Vagina (tissue), 2 donors: ENCODE measurements at regions not wholly inside any gene's neighbourhood (a gene's known extent, or its start where the extent isn't known, plus 50 kb on each side); places are given as distances from the start of the nearest gene placed in this dataset.

Experiments used
- POLR2AphosphoS5 ChIP-seq, 2 donors: sonication (generic); formaldehyde crosslinking; IDR thresholded peaks; one replicate each; pipeline ENCODE4 v1.9.0; 2017; ENCODE audit warnings: antibody characterized with exemption in 2 of 2, mild to moderate bottlenecking in 2 of 2, low read depth in 1 of 2; ENCODE audit not compliant: insufficient read depth in 1 of 2
- TF ChIP-seq, protein P1 (sequence below), 3 experiments: fragments of 450-650 bp in 2 of 3; fragments of 200-600 bp in 1 of 3; sonication (generic) in 1 of 3; IDR thresholded peaks; one replicate each; pipeline ENCODE4 v1.5.1; 2017 to 2019; ENCODE audit warnings: antibody characterized with exemption in 3 of 3, mild to moderate bottlenecking in 2 of 3, moderate library complexity in 2 of 3

DNA sequence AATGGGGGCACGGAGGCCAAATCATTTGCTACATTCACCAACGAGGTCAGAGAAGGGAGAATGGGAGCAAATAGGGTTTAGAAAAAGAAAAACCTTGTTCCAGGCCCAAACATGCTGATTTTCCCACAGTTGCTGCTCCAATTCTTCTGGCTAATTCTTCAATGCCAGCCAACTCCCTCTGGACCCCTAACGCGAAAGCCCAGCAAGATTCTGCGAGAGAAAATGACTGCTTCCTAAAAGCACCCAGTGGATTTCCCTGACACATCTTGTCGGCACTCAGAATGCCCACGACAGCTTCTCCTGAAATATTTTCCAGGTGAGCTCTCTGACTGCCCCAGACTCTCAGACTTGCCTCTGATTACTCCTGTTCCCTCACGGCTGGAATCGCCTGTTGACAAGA, 689.4 kb downstream of the MED13L start:
- TF ChIP-seq POLR2AphosphoS5 (IDR thresholded peaks at IDR 0.05; ENCODE audit: insufficient read depth in 1 of 2, low read depth in 1 of 2) = no peak
- TF ChIP-seq, protein P1, sequence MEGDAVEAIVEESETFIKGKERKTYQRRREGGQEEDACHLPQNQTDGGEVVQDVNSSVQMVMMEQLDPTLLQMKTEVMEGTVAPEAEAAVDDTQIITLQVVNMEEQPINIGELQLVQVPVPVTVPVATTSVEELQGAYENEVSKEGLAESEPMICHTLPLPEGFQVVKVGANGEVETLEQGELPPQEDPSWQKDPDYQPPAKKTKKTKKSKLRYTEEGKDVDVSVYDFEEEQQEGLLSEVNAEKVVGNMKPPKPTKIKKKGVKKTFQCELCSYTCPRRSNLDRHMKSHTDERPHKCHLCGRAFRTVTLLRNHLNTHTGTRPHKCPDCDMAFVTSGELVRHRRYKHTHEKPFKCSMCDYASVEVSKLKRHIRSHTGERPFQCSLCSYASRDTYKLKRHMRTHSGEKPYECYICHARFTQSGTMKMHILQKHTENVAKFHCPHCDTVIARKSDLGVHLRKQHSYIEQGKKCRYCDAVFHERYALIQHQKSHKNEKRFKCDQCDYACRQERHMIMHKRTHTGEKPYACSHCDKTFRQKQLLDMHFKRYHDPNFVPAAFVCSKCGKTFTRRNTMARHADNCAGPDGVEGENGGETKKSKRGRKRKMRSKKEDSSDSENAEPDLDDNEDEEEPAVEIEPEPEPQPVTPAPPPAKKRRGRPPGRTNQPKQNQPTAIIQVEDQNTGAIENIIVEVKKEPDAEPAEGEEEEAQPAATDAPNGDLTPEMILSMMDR (IDR thresholded peaks at IDR 0.05) = no peak
